Lung (tissue), 11 donors: ENCODE measurements at regions not wholly inside any gene's neighbourhood (a gene's known extent, or its start where the extent isn't known, plus 50 kb on each side); places are given as distances from the start of the nearest gene placed in this dataset.

ENCODE experiments used
- ATAC-seq: fragments of 200-7000 bp; cut with Tn5 transposase; one replicate; pipeline ENCODE4 v1.9.1; 2020; ENCODE audit warnings: moderate number of reproducible peaks; ENCODE audit not compliant: insufficient read depth, low FRiP score
- DNase-seq, 3 donors: peaks; one replicate each; pipeline ENCODE4 v3.0.0-alpha.2; 2013 to 2017
- H3K27ac ChIP-seq, 2 donors: one replicate each; pipeline ENCODE4 v1.5.1; 2013; ENCODE audit warnings: mild to moderate bottlenecking in 2 of 2, moderate library complexity in 2 of 2, control low read depth in 1 of 2, inconsistent platforms in 1 of 2, low read depth in 1 of 2, low read length in 1 of 2
- H3K27me3 ChIP-seq, 3 donors: one replicate each; pipeline ENCODE4 v1.5.1; 2013; ENCODE audit warnings: low read length in 2 of 3; ENCODE audit not compliant: control insufficient read depth in 3 of 3, insufficient read depth in 3 of 3
- H3K36me3 ChIP-seq, 4 donors: one replicate each; pipeline ENCODE4 v1.5.1; 2013; ENCODE audit warnings: low read length in 4 of 4, mild to moderate bottlenecking in 1 of 4, moderate library complexity in 1 of 4; ENCODE audit not compliant: control insufficient read depth in 4 of 4, insufficient read depth in 4 of 4
- H3K4me1 ChIP-seq, 5 donors: one replicate each; pipeline ENCODE4 v1.5.1; 2013; ENCODE audit warnings: low read length in 5 of 5, mild to moderate bottlenecking in 2 of 5, moderate library complexity in 1 of 5; ENCODE audit not compliant: control insufficient read depth in 5 of 5, insufficient read depth in 5 of 5
- H3K4me3 ChIP-seq: one replicate; pipeline ENCODE4 v1.5.1; 2013; ENCODE audit warnings: mild to moderate bottlenecking, control low read depth, moderate library complexity
- H3K9ac ChIP-seq, 2 donors: one replicate each; pipeline ENCODE4 v1.5.1; 2013; ENCODE audit warnings: low read length in 2 of 2, control low read depth in 1 of 2; ENCODE audit not compliant: insufficient read depth in 1 of 2
- H3K9me3 ChIP-seq, 4 donors: one replicate each; pipeline ENCODE4 v1.5.1; 2013; ENCODE audit warnings: low read length in 3 of 4, mild to moderate bottlenecking in 1 of 4, moderate library complexity in 1 of 4; ENCODE audit not compliant: control insufficient read depth in 4 of 4, insufficient read depth in 3 of 4
- CTCF ChIP-seq: IDR thresholded peaks from 2 replicates; pipeline ENCODE4 v1.5.1; 2012; ENCODE audit warnings: mild to moderate bottlenecking; ENCODE audit errors: control extremely low read depth, extremely low read depth
- WGBS, 2 donors: extraction: QIAGEN DNeasy Blood & Tissue Kit; methylation state at CpG; one replicate each; pipeline ENCODE4 v1.1.7; 2013; 5-methylcytosine and 5-hydroxymethylcytosine counted together
- donor health status: control.
- donor health status: control.
- donor health status: Bipolar disorder and iron deficiency.
- donor health status: healthy.
- donor health status: DM: yes; HTN: yes; CAD: no.

- H3K4me3 ChIP-seq, result no peak overlapping the region
- no peaks in the 10 kb centered on the region for H3K27me3 ChIP-seq
- peaks cover 0 to 7% (median 0%) of the 10 kb centered on the region in 4 donors for H3K9me3 ChIP-seq
- ATAC-seq (no peak), DNase-seq (no peak)
- TF ChIP-seq CTCF, result no peak
- H3K36me3 ChIP-seq, result no peaks in the 10 kb centered on the region
- no peak overlapping the region for H3K27ac ChIP-seq
- WGBS, 2 donors, result 63 to 71% methylated on average over 2 of the region's 2 CpGs
- H3K4me1 ChIP-seq, result no peaks in the 10 kb centered on the region
- H3K9ac ChIP-seq, result no peak overlapping the region
Observed at GRCh38 chr16:26433807-26434206, 632.9 kb upstream of the C16orf82 start.

GRCh38 chr16:26441178-26441577 is 625.5 kb upstream of the C16orf82 start:
- DNase-seq (no peak), ATAC-seq (no peak)
- Histone ChIP-seq H3K4me3 (no peak overlapping the region), H3K9me3 (peaks cover 0 to 2% (median 0%) of the 10 kb centered on the region in 4 donors), H3K9ac (no peak overlapping the region), H3K36me3 (no peaks in the 10 kb centered on the region), H3K27ac (no peak overlapping the region), H3K4me1 (peaks cover 0 to 1% (median 0%) of the 10 kb centered on the region in 5 donors), H3K27me3 (no peaks in the 10 kb centered on the region)
- no peak for TF ChIP-seq CTCF
- WGBS, 2 donors, result 58 to 66% methylated on average over 3 of the region's 3 CpGs

GRCh38 chr16:26442321-26442720 is 624.4 kb upstream of the C16orf82 start:
- H3K27ac ChIP-seq, result no peak overlapping the region
- DNase-seq, result no peak
- H3K9me3 ChIP-seq, result peaks cover 0 to 2% (median 0%) of the 10 kb centered on the region in 4 donors
- no peak for TF ChIP-seq CTCF
- H3K4me1 ChIP-seq, result peaks cover 0 to 1% (median 0%) of the 10 kb centered on the region in 5 donors
- no peaks in the 10 kb centered on the region for H3K27me3 ChIP-seq
- H3K9ac ChIP-seq, result no peak overlapping the region
- no peaks in the 10 kb centered on the region for H3K36me3 ChIP-seq
- 38 to 66% methylated on average over 2 of the region's 2 CpGs for WGBS, 2 donors
- no peak overlapping the region for H3K4me3 ChIP-seq
- ATAC-seq, result no peak

GRCh38 chr16:26447570-26447969 is 619.2 kb upstream of the C16orf82 start:
- no peaks in the 10 kb centered on the region for H3K36me3 ChIP-seq
- 89 to 94% methylated on average over 5 of the region's 5 CpGs for WGBS, 2 donors
- peaks cover 0 to 1% (median 0%) of the 10 kb centered on the region in 5 donors for H3K4me1 ChIP-seq
- H3K4me3 ChIP-seq, result no peak overlapping the region
- ATAC-seq (no peak), DNase-seq (no peak)
- H3K9ac ChIP-seq, result no peak overlapping the region
- H3K9me3 ChIP-seq, result no peaks in the 10 kb centered on the region
- no peaks in the 10 kb centered on the region for H3K27me3 ChIP-seq
- TF ChIP-seq CTCF, result no peak
- H3K27ac ChIP-seq, result no peak overlapping the region
